MCF 10A (cell line): ENCODE measurements at regions not wholly inside any gene's neighbourhood (a gene's known extent, or its start where the extent isn't known, plus 50 kb on each side); places are given as distances from the start of the nearest gene placed in this dataset.
A peak's percentile ranks its signal among the peaks of the same experiment; 100 is the strongest.
"Not testable (repeated sequence)": the region's sequence is repeated elsewhere in the genome, so short reads cannot be mapped to it uniquely, and the experiment has no call there.

Source experiments
- BruUV-seq: library from RNA; stranded (reverse); fragments of 400-500 nt; replicated peaks from 2 replicates; lab custom pipeline; 2021; lab: Mats Ljungman, UMichigan
- CTCF ChIA-PET: fragments of 300-600 bp; sonication (Branson Sonifier 250); formaldehyde crosslinking; extraction: SDS; loops from one replicate; lab custom pipeline; 2021; ENCODE audit warnings: antibody characterized with exemption, inconsistent platforms; lab: Yijun Ruan, JAX
- POLR2A ChIA-PET: fragments of 300-600, 350-650 bp; sonication (Branson Sonifier 250); formaldehyde crosslinking; extraction: SDS; loops from one replicate; lab custom pipeline; 2020; ENCODE audit warnings: antibody characterized with exemption, inconsistent platforms; lab: Yijun Ruan, JAX
- DNase-seq: peaks from one replicate; pipeline ENCODE4 v3.0.0-alpha.2; 2018; ENCODE audit not compliant: unreplicated experiment
- H3K27ac Mint-ChIP-seq: one replicate; pipeline ENCODE4 v1.8.0; 2022; ENCODE audit warnings: mild to moderate bottlenecking, low read depth, mixed read lengths; ENCODE audit not compliant: unreplicated experiment
- H3K27me3 Mint-ChIP-seq: one replicate; pipeline ENCODE4 v1.8.0; 2022; ENCODE audit warnings: mixed read lengths; ENCODE audit not compliant: insufficient read depth, unreplicated experiment
- H3K36me3 Mint-ChIP-seq: one replicate; pipeline ENCODE4 v1.8.0; 2022; ENCODE audit warnings: mild to moderate bottlenecking, moderate library complexity, mixed read lengths; ENCODE audit not compliant: insufficient read depth, unreplicated experiment
- H3K4me1 Mint-ChIP-seq: one replicate; pipeline ENCODE4 v1.8.0; 2022; ENCODE audit warnings: mixed read lengths; ENCODE audit not compliant: insufficient read depth, unreplicated experiment
- H3K4me3 Mint-ChIP-seq: one replicate; pipeline ENCODE4 v1.8.0; 2022; ENCODE audit warnings: mild to moderate bottlenecking, moderate library complexity, mixed read lengths; ENCODE audit not compliant: unreplicated experiment
- H3K9me3 Mint-ChIP-seq: one replicate; pipeline ENCODE4 v1.8.0; 2022; ENCODE audit warnings: mixed read lengths; ENCODE audit not compliant: unreplicated experiment
- CTCF ChIP-seq: fragments of 200-600 bp; IDR thresholded peaks from one replicate; pipeline ENCODE4 v1.8.0; 2022; ENCODE audit warnings: antibody characterized with exemption, mild to moderate bottlenecking; ENCODE audit not compliant: unreplicated experiment
- intact Hi-C: fragments of 100-400 bp; cut with micrococcal nuclease; formaldehyde crosslinking; loops from 2 replicates; pipeline ENCODE4 v1.14.1; 2022

GRCh38 chr4:147223576-147223975 is 257.3 kb upstream of the EDNRA start:
- Mint-ChIP-seq H3K9me3 (no peaks in the 10 kb centered on the region), H3K27me3 (no peaks in the 10 kb centered on the region), H3K36me3 (no peaks in the 10 kb centered on the region), H3K4me3 (no peak overlapping the region), H3K27ac (no peak overlapping the region), H3K4me1 (no peaks in the 10 kb centered on the region)
- CTCF ChIA-PET: interaction anchor here (0.6 kb wide), 1 partner anchor 187 kb away, joined by 4 read pairs; no protein-coding TSS in a partner anchor
- POLR2A ChIA-PET: no interaction called here
- no peak for DNase-seq
- intact Hi-C loops: no loop called here
- BruUV-seq: no TSS peak
- TF ChIP-seq CTCF: no peak

GRCh38 chr4:147236806-147237205 is 244.1 kb upstream of the EDNRA start:
- no peak for DNase-seq
- no peak overlapping the region for H3K27ac Mint-ChIP-seq
- intact Hi-C loops: no loop called here
- no peaks in the 10 kb centered on the region for H3K36me3 Mint-ChIP-seq
- TF ChIP-seq CTCF: no peak
- ChIA-PET POLR2A (no interaction called here), CTCF (interaction anchor here (0.6 kb wide), 1 partner anchor 444 kb away, joined by 9 read pairs; no protein-coding TSS in a partner anchor)
- no peak overlapping the region for H3K4me3 Mint-ChIP-seq
- no TSS peak for BruUV-seq
- no peaks in the 10 kb centered on the region for H3K27me3 Mint-ChIP-seq
- H3K9me3 Mint-ChIP-seq: no peaks in the 10 kb centered on the region
- no peaks in the 10 kb centered on the region for H3K4me1 Mint-ChIP-seq

GRCh38 chr4:147244786-147245185 is 236.1 kb upstream of the EDNRA start:
- H3K4me1 Mint-ChIP-seq: no peaks in the 10 kb centered on the region
- no peak overlapping the region for H3K4me3 Mint-ChIP-seq
- no peaks in the 10 kb centered on the region for H3K27me3 Mint-ChIP-seq
- H3K36me3 Mint-ChIP-seq: peaks cover 6% of the 10 kb centered on the region
- H3K9me3 Mint-ChIP-seq: no peaks in the 10 kb centered on the region
- no peak overlapping the region for H3K27ac Mint-ChIP-seq
- intact Hi-C loops: no loop called here
- DNase-seq: no peak
- ChIA-PET CTCF (no interaction called here), POLR2A (interaction anchor here (0.6 kb wide), 1 partner anchor 477 kb away, joined by 4 read pairs; no protein-coding TSS in a partner anchor)
- BruUV-seq: no TSS peak
- no peak for TF ChIP-seq CTCF

GRCh38 chr4:147246096-147246495 is 234.8 kb upstream of the EDNRA start:
- Mint-ChIP-seq H3K27me3 (no peaks in the 10 kb centered on the region), H3K36me3 (peaks cover 6% of the 10 kb centered on the region), H3K27ac (no peak overlapping the region), H3K4me3 (no peak overlapping the region), H3K9me3 (peaks cover under 1% of the 10 kb centered on the region), H3K4me1 (no peaks in the 10 kb centered on the region)
- ChIA-PET POLR2A (interaction anchor here (0.6 kb wide), 1 partner anchor 1511 kb away, joined by 3 read pairs; no protein-coding TSS in a partner anchor), CTCF (no interaction called here)
- intact Hi-C loops: no loop called here
- no peak for DNase-seq
- no TSS peak for BruUV-seq
- no peak for TF ChIP-seq CTCF

- BruUV-seq, intact Hi-C loops, H3K36me3 Mint-ChIP-seq, H3K9me3 Mint-ChIP-seq, H3K4me1 Mint-ChIP-seq, H3K4me3 Mint-ChIP-seq, H3K27me3 Mint-ChIP-seq, DNase-seq, CTCF ChIA-PET: not testable (repeated sequence)
- POLR2A ChIA-PET: interaction anchor here (0.6 kb wide), 1 partner anchor 238 kb away, joined by 3 read pairs; no protein-coding TSS in a partner anchor
- peak overlapping the region; percentile 2 for H3K27ac Mint-ChIP-seq
These were observed 234.4 kb upstream of the EDNRA start for GRCh38 chr4:147246528-147246927.
